H9 (cell line): ENCODE measurements at regions not wholly inside any gene's neighbourhood (a gene's known extent, or its start where the extent isn't known, plus 50 kb on each side); places are given as distances from the start of the nearest gene placed in this dataset.

Experiments used
- DNase-seq: peaks from one replicate; pipeline ENCODE4 v3.0.0-alpha.2; 2017
- H2AFZ ChIP-seq: one replicate; pipeline ENCODE4 v1.6.1; 2013; ENCODE audit warnings: mild to moderate bottlenecking, low read length, control low read depth, moderate library complexity
- H2AK5ac ChIP-seq: 2 replicates; pipeline ENCODE4 v1.6.1; 2013; ENCODE audit warnings: low read length, control low read depth, mixed read lengths; ENCODE audit not compliant: insufficient read length
- H2BK120ac ChIP-seq: one replicate; pipeline ENCODE4 v1.6.1; 2013; ENCODE audit warnings: low read depth, mild to moderate bottlenecking, low read length, control low read depth, inconsistent platforms; ENCODE audit not compliant: poor library complexity, severe bottlenecking
- H2BK12ac ChIP-seq: 2 replicates; pipeline ENCODE4 v1.6.1; 2013; ENCODE audit warnings: low read length, control low read depth, mixed read lengths, low read depth; ENCODE audit not compliant: insufficient read length
- H2BK15ac ChIP-seq: 2 replicates; pipeline ENCODE4 v1.6.1; 2013; ENCODE audit warnings: low read depth, low read length, control low read depth
- H2BK20ac ChIP-seq: one replicate; pipeline ENCODE4 v1.6.1; 2013; ENCODE audit warnings: low read depth, mild to moderate bottlenecking, low read length, control low read depth, inconsistent platforms; ENCODE audit not compliant: poor library complexity, severe bottlenecking
- H2BK5ac ChIP-seq: 2 replicates; pipeline ENCODE4 v1.6.1; 2013; ENCODE audit warnings: low read length, control low read depth, mixed read lengths; ENCODE audit not compliant: insufficient read length
- H3K14ac ChIP-seq: 2 replicates; pipeline ENCODE4 v1.6.1; 2013; ENCODE audit warnings: low read length, control low read depth; ENCODE audit not compliant: insufficient read depth
- H3K18ac ChIP-seq: 2 replicates; pipeline ENCODE4 v1.6.1; 2013; ENCODE audit warnings: low read depth, mild to moderate bottlenecking, mixed read lengths, low read length, control low read depth; ENCODE audit not compliant: insufficient read length
- H3K23ac ChIP-seq: 2 replicates; pipeline ENCODE4 v1.6.1; 2013; ENCODE audit warnings: low read length, control low read depth, mixed read lengths, low read depth; ENCODE audit not compliant: insufficient read length
- H3K23me2 ChIP-seq: 2 replicates; pipeline ENCODE4 v1.6.1; 2013; ENCODE audit warnings: low read depth, mild to moderate bottlenecking, mixed read lengths, low read length, control low read depth; ENCODE audit not compliant: insufficient read length, poor library complexity, severe bottlenecking
- H3K27ac ChIP-seq: 2 replicates; pipeline ENCODE4 v1.5.1; 2013; ENCODE audit warnings: low read length, control low read depth, mixed read lengths, low read depth; ENCODE audit not compliant: insufficient read length
- H3K27me3 ChIP-seq: 2 replicates; pipeline ENCODE4 v1.6.1; 2013; ENCODE audit warnings: low read length, control low read depth, inconsistent platforms; ENCODE audit not compliant: insufficient read depth
- H3K4ac ChIP-seq: 2 replicates; pipeline ENCODE4 v1.6.1; 2013; ENCODE audit warnings: low read depth, mild to moderate bottlenecking, control low read depth, inconsistent platforms, low read length, moderate library complexity
- H3K4me1 ChIP-seq: 2 replicates; pipeline ENCODE4 v1.6.1; 2013; ENCODE audit warnings: low read length, control low read depth, inconsistent platforms; ENCODE audit not compliant: insufficient read depth
- H3K4me2 ChIP-seq: 2 replicates; pipeline ENCODE4 v1.6.1; 2013; ENCODE audit warnings: low read length, control low read depth, mixed read lengths; ENCODE audit not compliant: insufficient read length, insufficient read depth
- H3K56ac ChIP-seq: 2 replicates; pipeline ENCODE4 v1.6.1; 2013; ENCODE audit warnings: low read depth, mild to moderate bottlenecking, mixed read lengths, low read length, control low read depth; ENCODE audit not compliant: insufficient read length
- H3K79me1 ChIP-seq: 2 replicates; pipeline ENCODE4 v1.6.1; 2013; ENCODE audit warnings: low read depth, mild to moderate bottlenecking, moderate library complexity, low read length, control low read depth, inconsistent platforms; ENCODE audit not compliant: insufficient read depth, poor library complexity, severe bottlenecking
- H3K79me2 ChIP-seq: 2 replicates; pipeline ENCODE4 v1.6.1; 2013; ENCODE audit warnings: low read length, control low read depth, inconsistent platforms; ENCODE audit not compliant: insufficient read depth
- H3K9ac ChIP-seq: 2 replicates; pipeline ENCODE4 v1.6.1; 2013; ENCODE audit warnings: low read length, control low read depth, mixed read lengths; ENCODE audit not compliant: insufficient read length; ENCODE audit errors: extremely low read depth
- H3K9me3 ChIP-seq: one replicate; pipeline ENCODE4 v1.6.1; 2013; ENCODE audit warnings: low read depth, low read length, inconsistent platforms; ENCODE audit not compliant: control insufficient read depth
- H3T11ph ChIP-seq: one replicate; pipeline ENCODE4 v1.6.1; 2013; ENCODE audit warnings: mild to moderate bottlenecking, low read length, control low read depth, inconsistent platforms
- H4K20me1 ChIP-seq: one replicate; pipeline ENCODE4 v1.6.1; 2013; ENCODE audit not compliant: control insufficient read depth, insufficient read length, insufficient read depth
- H4K5ac ChIP-seq: 2 replicates; pipeline ENCODE4 v1.6.1; 2013; ENCODE audit warnings: low read depth, mild to moderate bottlenecking, mixed read lengths, low read length, control low read depth; ENCODE audit not compliant: insufficient read length
- H4K8ac ChIP-seq: replicated peaks from 2 replicates; pipeline ENCODE4 v1.6.1; 2013; ENCODE audit warnings: low read length, control low read depth, mixed read lengths, low read depth; ENCODE audit not compliant: insufficient read length
- H4K91ac ChIP-seq: 2 replicates; pipeline ENCODE4 v1.6.1; 2013; ENCODE audit warnings: low read depth, mild to moderate bottlenecking, moderate library complexity, mixed read lengths, low read length, control low read depth; ENCODE audit not compliant: insufficient read length
- H3K27ac Mint-ChIP-seq, 3 experiments: 2 replicates in 2 of 3; 3 replicates in 1 of 3; pipeline ENCODE4 v1.8.0; 2020 to 2021; ENCODE audit warnings: mixed read lengths in 3 of 3, mild to moderate bottlenecking in 1 of 3, moderate library complexity in 1 of 3
- H3K27me3 Mint-ChIP-seq: 2 replicates; pipeline ENCODE4 v1.8.0; 2021; ENCODE audit warnings: low read depth, mild to moderate bottlenecking, moderate library complexity, mixed read lengths
- H3K36me3 Mint-ChIP-seq, 3 experiments: 2 replicates in 2 of 3; 3 replicates in 1 of 3; pipeline ENCODE4 v1.8.0; 2020 to 2021; ENCODE audit warnings: low read depth in 3 of 3, mixed read lengths in 3 of 3; ENCODE audit not compliant: insufficient read depth in 1 of 3
- H3K4me1 Mint-ChIP-seq, 2 experiments: 2 replicates each; pipeline ENCODE4 v1.8.0; 2020; ENCODE audit warnings: mixed read lengths in 2 of 2
- H3K4me3 Mint-ChIP-seq, 2 experiments: 2 replicates in 1 of 2; 3 replicates in 1 of 2; pipeline ENCODE4 v1.8.0; 2020 to 2021; ENCODE audit warnings: mild to moderate bottlenecking in 2 of 2, mixed read lengths in 2 of 2, moderate library complexity in 1 of 2
- H3K9me3 Mint-ChIP-seq, 2 experiments: 2 replicates in 1 of 2; 3 replicates in 1 of 2; pipeline ENCODE4 v1.8.0; 2020; ENCODE audit warnings: mild to moderate bottlenecking in 2 of 2, mixed read lengths in 2 of 2, moderate library complexity in 1 of 2
- WGBS: extraction: QIAGEN DNeasy Blood & Tissue Kit; methylation state at CpG from one replicate; pipeline ENCODE4 v1.1.7; 2013; ENCODE audit warnings: missing lambda C conversion rate, low lambda C conversion rate, mixed read lengths; ENCODE audit not compliant: insufficient read length; ENCODE audit errors: extremely low coverage; 5-methylcytosine and 5-hydroxymethylcytosine counted together
- TF ChIP-seq, protein P1 (sequence below): fragments of 200-600 bp; sonication (generic); conservative IDR thresholded peaks from 3 replicates; pipeline ENCODE4 v1.8.0; 2021; ENCODE audit warnings: antibody characterized with exemption, mild to moderate bottlenecking

DNA sequence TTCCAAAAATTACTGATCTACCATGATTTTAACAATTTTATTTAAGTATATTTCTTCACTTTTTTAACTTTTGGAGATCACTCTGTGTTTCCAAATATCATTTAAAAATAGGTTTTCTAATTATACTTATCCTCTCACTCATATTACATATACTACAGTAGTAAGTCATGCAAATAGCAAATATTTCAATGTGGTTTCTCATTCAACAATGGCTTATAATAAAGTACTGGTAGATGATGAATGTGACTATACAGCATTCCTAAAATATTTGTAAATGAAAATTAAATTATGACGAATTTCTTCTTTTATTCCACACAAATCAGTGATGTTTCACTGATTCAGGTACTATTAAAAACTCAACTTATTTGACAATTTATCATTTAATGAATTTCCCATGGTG is 176.3 kb upstream of the MEF2C start:
- Mint-ChIP-seq H3K27me3 (no peaks in the 10 kb centered on the region), H3K36me3 (no peaks in the 10 kb centered on the region)

More for the DNA sequence above, 176.3 kb upstream of the MEF2C start:
- H3K79me1 ChIP-seq = no peaks in the 10 kb centered on the region
- no peak overlapping the region for H3K14ac ChIP-seq
- no peak overlapping the region for H2AK5ac ChIP-seq
- H2BK5ac ChIP-seq = no peak overlapping the region
- no peaks in the 10 kb centered on the region for H4K20me1 ChIP-seq
- no peak overlapping the region for H4K91ac ChIP-seq
- H3K9me3 Mint-ChIP-seq = no peaks in the 10 kb centered on the region
- H2BK12ac ChIP-seq = no peak overlapping the region
- TF ChIP-seq, protein P1, sequence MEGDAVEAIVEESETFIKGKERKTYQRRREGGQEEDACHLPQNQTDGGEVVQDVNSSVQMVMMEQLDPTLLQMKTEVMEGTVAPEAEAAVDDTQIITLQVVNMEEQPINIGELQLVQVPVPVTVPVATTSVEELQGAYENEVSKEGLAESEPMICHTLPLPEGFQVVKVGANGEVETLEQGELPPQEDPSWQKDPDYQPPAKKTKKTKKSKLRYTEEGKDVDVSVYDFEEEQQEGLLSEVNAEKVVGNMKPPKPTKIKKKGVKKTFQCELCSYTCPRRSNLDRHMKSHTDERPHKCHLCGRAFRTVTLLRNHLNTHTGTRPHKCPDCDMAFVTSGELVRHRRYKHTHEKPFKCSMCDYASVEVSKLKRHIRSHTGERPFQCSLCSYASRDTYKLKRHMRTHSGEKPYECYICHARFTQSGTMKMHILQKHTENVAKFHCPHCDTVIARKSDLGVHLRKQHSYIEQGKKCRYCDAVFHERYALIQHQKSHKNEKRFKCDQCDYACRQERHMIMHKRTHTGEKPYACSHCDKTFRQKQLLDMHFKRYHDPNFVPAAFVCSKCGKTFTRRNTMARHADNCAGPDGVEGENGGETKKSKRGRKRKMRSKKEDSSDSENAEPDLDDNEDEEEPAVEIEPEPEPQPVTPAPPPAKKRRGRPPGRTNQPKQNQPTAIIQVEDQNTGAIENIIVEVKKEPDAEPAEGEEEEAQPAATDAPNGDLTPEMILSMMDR = no peak
- no peak overlapping the region for H3K9ac ChIP-seq
- H3K4ac ChIP-seq = no peak overlapping the region
- H3K23ac ChIP-seq = no peak overlapping the region
- no peak overlapping the region for H3K27ac Mint-ChIP-seq
- no peaks in the 10 kb centered on the region for H3K23me2 ChIP-seq
- H2BK15ac ChIP-seq = no peak overlapping the region
- H3T11ph ChIP-seq = no peak overlapping the region
- H3K56ac ChIP-seq = no peak overlapping the region
- no peaks in the 10 kb centered on the region for H3K9me3 ChIP-seq
- DNase-seq = no peak
- WGBS = no CpG with 5 or more reads among the region's 1 CpG
- no peaks in the 10 kb centered on the region for H3K79me2 ChIP-seq
- no peak overlapping the region for H3K4me2 ChIP-seq
- no peak overlapping the region for H3K18ac ChIP-seq
- no peak overlapping the region for H4K8ac ChIP-seq
- H3K4me3 Mint-ChIP-seq = no peak overlapping the region
- H3K4me1 ChIP-seq = no peaks in the 10 kb centered on the region
- no peak overlapping the region for H2BK120ac ChIP-seq
- no peak overlapping the region for H4K5ac ChIP-seq
- H3K27me3 ChIP-seq = no peaks in the 10 kb centered on the region
- no peak overlapping the region for H3K27ac ChIP-seq
- H3K4me1 Mint-ChIP-seq = no peaks in the 10 kb centered on the region
- H2BK20ac ChIP-seq = no peak overlapping the region
- no peak overlapping the region for H2AFZ ChIP-seq
